Endothelial cell of umbilical vein (primary cell): ENCODE measurements at regions not wholly inside any gene's neighbourhood (a gene's known extent, or its start where the extent isn't known, plus 50 kb on each side); places are given as distances from the start of the nearest gene placed in this dataset.

Experiments used
- BruUV-seq: library from RNA; stranded (reverse); fragments of 400-500 nt; replicated peaks from 2 replicates; lab custom pipeline; 2021; lab: Mats Ljungman, UMichigan
- CTCF ChIA-PET: fragments of 300-600, 350-600 bp; sonication (Branson Sonifier 250); formaldehyde crosslinking; loops from one replicate; lab custom pipeline; 2021; ENCODE audit warnings: antibody characterized with exemption, inconsistent platforms; lab: Charles Lee
- POLR2A ChIA-PET: fragments of 300-600, 350-600 bp; sonication (Branson Sonifier 250); formaldehyde crosslinking; loops from one replicate; lab custom pipeline; 2021; ENCODE audit warnings: antibody characterized with exemption, inconsistent platforms; lab: Charles Lee
- DNase-seq: peaks from one replicate; pipeline ENCODE4 v3.0.0-alpha.2; 2011; ENCODE audit warnings: low read depth, low spot score
- FAIRE-seq: peaks from 2 replicates; lab custom pipeline; 2011; peaks lifted over from hg19 to GRCh38; lab: Jason Lieb, UNC
- H2AFZ ChIP-seq: 2 replicates; pipeline ENCODE4 v1.6.0; 2012; ENCODE audit warnings: low read depth, low read length, control low read depth, inconsistent platforms
- H3K27ac ChIP-seq: 2 replicates; pipeline ENCODE4 v1.5.1; 2011; ENCODE audit warnings: low read depth, mild to moderate bottlenecking, control low read depth, low read length, moderate library complexity; ENCODE audit not compliant: insufficient read depth
- H3K27me3 ChIP-seq, 2 experiments: 2 replicates each; pipeline versions ENCODE4 v1.6.0 to v1.6.1; 2011; ENCODE audit warnings: low read length in 2 of 2, mixed read lengths in 1 of 2; ENCODE audit not compliant: control insufficient read depth in 2 of 2, insufficient read depth in 2 of 2
- H3K36me3 ChIP-seq, 2 experiments: 2 replicates in 1 of 2; 3 replicates in 1 of 2; pipeline ENCODE4 v1.5.1; 2011; ENCODE audit warnings: low read length in 2 of 2, mild to moderate bottlenecking in 1 of 2, moderate library complexity in 1 of 2; ENCODE audit not compliant: control insufficient read depth in 2 of 2, insufficient read depth in 2 of 2; ENCODE audit errors: extremely low read depth in 1 of 2
- H3K4me1 ChIP-seq: 3 replicates; pipeline ENCODE4 v1.5.1; 2011; ENCODE audit warnings: mild to moderate bottlenecking, low read length; ENCODE audit not compliant: control insufficient read depth, insufficient read depth; ENCODE audit errors: extremely low read depth
- H3K4me2 ChIP-seq: 2 replicates; pipeline ENCODE4 v1.6.1; 2011; ENCODE audit warnings: low read length, control low read depth, mixed read lengths; ENCODE audit not compliant: insufficient read depth
- H3K4me3 ChIP-seq, 3 experiments: fragments of 200-600 bp in 1 of 3; sonication (generic), shearing (Covaris generic) in 1 of 3; replicated peaks in 1 of 3; 2 replicates each; pipeline ENCODE4 v1.5.1; 2011 to 2016; ENCODE audit warnings: control low read depth in 3 of 3, low read length in 3 of 3, mild to moderate bottlenecking in 2 of 3, inconsistent platforms in 1 of 3, low read depth in 1 of 3, moderate library complexity in 1 of 3; ENCODE audit not compliant: insufficient read depth in 1 of 3
- H3K79me2 ChIP-seq: 2 replicates; pipeline ENCODE4 v1.6.0; 2012; ENCODE audit warnings: low read length, inconsistent platforms; ENCODE audit not compliant: control insufficient read depth, insufficient read depth
- H3K9ac ChIP-seq: replicated peaks from 2 replicates; pipeline ENCODE3; 2011; ENCODE audit warnings: low read length, control low read depth; ENCODE audit not compliant: insufficient read depth; ENCODE audit errors: extremely low read depth
- H3K9me1 ChIP-seq: replicated peaks from 3 replicates; pipeline ENCODE4 v1.6.0; 2011; ENCODE audit warnings: mild to moderate bottlenecking, low read length; ENCODE audit not compliant: control insufficient read depth, insufficient read depth; ENCODE audit errors: extremely low read depth
- H3K9me3 ChIP-seq: replicated peaks from 2 replicates; pipeline ENCODE4 v1.5.1; 2012; ENCODE audit warnings: low read length, inconsistent platforms; ENCODE audit not compliant: control insufficient read depth, insufficient read depth
- H4K20me1 ChIP-seq: replicated peaks from 2 replicates; pipeline ENCODE3; 2011; ENCODE audit warnings: mild to moderate bottlenecking, low read length; ENCODE audit not compliant: control insufficient read depth, insufficient read depth; ENCODE audit errors: extremely low read depth
- CTCF ChIP-seq, 2 donors: IDR thresholded peaks; 1 replicate in 1 of 2; 2 replicates in 1 of 2; pipeline ENCODE4 v1.5.1; 2011; ENCODE audit warnings: low read length in 2 of 2, mild to moderate bottlenecking in 2 of 2, moderate library complexity in 2 of 2, control low read depth in 1 of 2, inconsistent platforms in 1 of 2, low read depth in 1 of 2; ENCODE audit not compliant: insufficient read depth in 1 of 2; ENCODE audit errors: extremely low read depth in 1 of 2
- EZH2 ChIP-seq: IDR thresholded peaks from 2 replicates; pipeline ENCODE4 v1.6.1; 2012; ENCODE audit warnings: borderline replicate concordance, low read depth, mild to moderate bottlenecking, moderate library complexity, low read length, inconsistent platforms; ENCODE audit not compliant: severe bottlenecking
- FOS ChIP-seq: IDR thresholded peaks from 2 replicates; pipeline ENCODE4 v1.6.1; 2011; ENCODE audit warnings: mild to moderate bottlenecking, low read length, moderate library complexity, borderline replicate concordance; ENCODE audit not compliant: insufficient read depth
- GATA2 ChIP-seq: IDR thresholded peaks from 2 replicates; pipeline ENCODE4 v1.7.0; 2011; ENCODE audit warnings: low read depth, mild to moderate bottlenecking, moderate library complexity, mixed read lengths, low read length; ENCODE audit not compliant: insufficient read length, insufficient read depth
- JUN ChIP-seq: IDR thresholded peaks from 2 replicates; pipeline ENCODE4 v1.6.1; 2011; ENCODE audit warnings: borderline replicate concordance, low read depth; ENCODE audit not compliant: insufficient read length, insufficient read depth
- MAX ChIP-seq: IDR thresholded peaks from 2 replicates; pipeline ENCODE4 v1.6.1; 2011; ENCODE audit not compliant: insufficient read depth, insufficient read length
- MYC ChIP-seq: IDR thresholded peaks from one replicate; pipeline ENCODE4 v1.6.1; 2011; ENCODE audit warnings: mild to moderate bottlenecking, low read depth, low read length
- POLR2A ChIP-seq: IDR thresholded peaks from 2 replicates; pipeline ENCODE4 v1.6.1; 2012; ENCODE audit warnings: low read depth, mild to moderate bottlenecking, control low read depth, low read length
- POLR2AphosphoS5 ChIP-seq: IDR thresholded peaks from 2 replicates; pipeline ENCODE4 v1.6.1; 2012; ENCODE audit warnings: low read depth, mild to moderate bottlenecking, control low read depth, low read length, moderate library complexity; ENCODE audit not compliant: insufficient read depth
- dilution Hi-C: fragments of 300-500 bp; cut with MboI; formaldehyde crosslinking; loops from one replicate; pipeline ENCODE4 v1.15.0; 2019; ENCODE audit warnings: low sequenced_read_pairs; ENCODE audit not compliant: extremely low pct_ligation_motif_present
- intact Hi-C: fragments of 100-400 bp; cut with micrococcal nuclease; formaldehyde crosslinking; loops from one replicate; pipeline ENCODE4 v1.10.0; 2022

GRCh38 chr20:24378661-24379483 lies 90.6 kb upstream of the SYNDIG1 start:
- no peaks in the 10 kb centered on the region for H3K36me3 ChIP-seq
- H3K9me3 ChIP-seq: no peaks in the 10 kb centered on the region
- intact Hi-C loops: no loop called here
- no peak overlapping the region for H3K4me2 ChIP-seq
- no peak overlapping the region for H3K4me3 ChIP-seq
- H3K27ac ChIP-seq: no peak overlapping the region
- no peak for FAIRE-seq
- no peaks in the 10 kb centered on the region for H4K20me1 ChIP-seq
- H3K9me1 ChIP-seq: no peaks in the 10 kb centered on the region
- H3K4me1 ChIP-seq: no peaks in the 10 kb centered on the region
- dilution Hi-C loops: no loop called here
- no peaks in the 10 kb centered on the region for H3K79me2 ChIP-seq
- no TSS peak for BruUV-seq
- TF ChIP-seq CTCF (IDR thresholded peaks at IDR 0.05; ENCODE audit: extremely low read depth in 1 of 2, insufficient read depth in 1 of 2, low read depth in 1 of 2, low read length in 2 of 2) (no peak), POLR2AphosphoS5 (no peak), MAX (no peak), MYC (no peak), JUN (no peak), EZH2 (no peak), GATA2 (no peak), POLR2A (no peak), FOS (no peak)
- ChIA-PET POLR2A (no interaction called here), CTCF (no interaction called here)
- no peaks in the 10 kb centered on the region for H3K27me3 ChIP-seq
- H3K9ac ChIP-seq: no peak overlapping the region
- DNase-seq: no peak
- no peak overlapping the region for H2AFZ ChIP-seq
